H1 (cell line): ENCODE measurements at regions not wholly inside any gene's neighbourhood (a gene's known extent, or its start where the extent isn't known, plus 50 kb on each side); places are given as distances from the start of the nearest gene placed in this dataset.

Source experiments
- CTCF ChIA-PET: fragments of 300-600 bp; sonication (Branson Sonifier 250); formaldehyde crosslinking; loops from one replicate; lab custom pipeline; 2021; ENCODE audit not compliant: partially characterized antibody; lab: Charles Lee
- POLR2A ChIA-PET: fragments of 300-600 bp; sonication (Branson Sonifier 250); formaldehyde crosslinking; loops from one replicate; lab custom pipeline; 2021; ENCODE audit warnings: inconsistent platforms; ENCODE audit not compliant: partially characterized antibody; lab: Charles Lee
- DNase-seq, 2 experiments: peaks; one replicate each; pipeline versions ENCODE4 v3.0.0 to v3.0.0-alpha.2; 2010 to 2022; ENCODE audit warnings: low spot score in 2 of 2, low read depth in 1 of 2, mixed read lengths in 1 of 2
- FAIRE-seq: peaks from 2 replicates; lab custom pipeline; 2011; peaks lifted over from hg19 to GRCh38; lab: Jason Lieb, UNC
- H2AFZ ChIP-seq: 2 replicates; pipeline ENCODE4 v1.8.1; 2012; ENCODE audit warnings: low read length, inconsistent platforms
- H2AK5ac ChIP-seq: 2 replicates; pipeline ENCODE4 v1.6.1; 2013; ENCODE audit warnings: low read depth, low read length
- H2BK120ac ChIP-seq: replicated peaks from 2 replicates; pipeline ENCODE3; 2013; ENCODE audit warnings: low read depth, low read length, inconsistent platforms
- H2BK12ac ChIP-seq: 2 replicates; pipeline ENCODE4 v1.6.1; 2013; ENCODE audit warnings: low read depth, low read length
- H2BK15ac ChIP-seq: 2 replicates; pipeline ENCODE4 v1.6.1; 2013; ENCODE audit warnings: low read length
- H2BK20ac ChIP-seq: 2 replicates; pipeline ENCODE4 v1.6.1; 2013; ENCODE audit warnings: low read length
- H2BK5ac ChIP-seq: 2 replicates; pipeline ENCODE4 v1.6.1; 2013; ENCODE audit warnings: low read depth, low read length
- H3K14ac ChIP-seq: 2 replicates; pipeline ENCODE4 v1.6.1; 2013; ENCODE audit warnings: inconsistent platforms; ENCODE audit not compliant: insufficient read length
- H3K18ac ChIP-seq: 2 replicates; pipeline ENCODE4 v1.6.1; 2013; ENCODE audit warnings: low read length; ENCODE audit errors: extremely low read depth
- H3K23ac ChIP-seq: 2 replicates; pipeline ENCODE4 v1.6.1; 2013; ENCODE audit warnings: inconsistent platforms; ENCODE audit not compliant: insufficient read length
- H3K23me2 ChIP-seq: 2 replicates; pipeline ENCODE4 v1.6.1; 2013; ENCODE audit warnings: low read depth, low read length
- H3K27ac ChIP-seq: 2 replicates; pipeline ENCODE4 v1.6.1; 2011; ENCODE audit warnings: low read depth, low read length, inconsistent platforms
- H3K27me3 ChIP-seq, 4 experiments: replicated peaks in 1 of 4; 1 replicate in 1 of 4; 2 replicates in 3 of 4; pipeline versions ENCODE4 v1.6.1 to v1.8.1; 2011 to 2013; ENCODE audit warnings: low read length in 3 of 4, mild to moderate bottlenecking in 3 of 4, inconsistent platforms in 2 of 4, mixed read lengths in 2 of 4, moderate library complexity in 1 of 4; ENCODE audit not compliant: control insufficient read depth in 3 of 4, insufficient read depth in 3 of 4; ENCODE audit errors: extremely low read depth in 1 of 4
- H3K36me3 ChIP-seq, 4 experiments: 2 replicates each; pipeline versions ENCODE4 v1.6.1 to v1.8.1; 2011 to 2013; ENCODE audit warnings: mild to moderate bottlenecking in 4 of 4, low read length in 3 of 4, moderate library complexity in 2 of 4, control low read depth in 1 of 4, inconsistent platforms in 1 of 4; ENCODE audit not compliant: insufficient read depth in 4 of 4, control insufficient read depth in 2 of 4
- H3K4ac ChIP-seq: replicated peaks from 2 replicates; pipeline ENCODE3; 2013; ENCODE audit warnings: low read length, low read depth, mixed read lengths, inconsistent platforms; ENCODE audit not compliant: insufficient read length
- H3K4me1 ChIP-seq, 4 experiments: replicated peaks in 1 of 4; 1 replicate in 1 of 4; 2 replicates in 3 of 4; pipeline versions ENCODE4 v1.6.1 to v1.8.1; 2011 to 2013; ENCODE audit warnings: low read length in 3 of 4, inconsistent platforms in 2 of 4, mixed read lengths in 1 of 4; ENCODE audit not compliant: insufficient read depth in 4 of 4, control insufficient read depth in 3 of 4
- H3K4me2 ChIP-seq, 2 experiments: 2 replicates each; pipeline versions ENCODE4 v1.6.1 to v1.8.1; 2011 to 2013; ENCODE audit warnings: low read depth in 2 of 2, low read length in 2 of 2, control low read depth in 1 of 2, inconsistent platforms in 1 of 2, mild to moderate bottlenecking in 1 of 2; ENCODE audit not compliant: insufficient read depth in 1 of 2
- H3K4me3 ChIP-seq, 4 experiments: fragments of 200-600, 300-600 bp in 1 of 4; sonication (generic), shearing (Covaris generic), sonication (Bioruptor Twin) in 1 of 4; 2 replicates each; pipeline versions ENCODE4 v1.5.1 to v1.8.1; 2011 to 2016; ENCODE audit warnings: low read length in 4 of 4, low read depth in 3 of 4, control low read depth in 2 of 4, inconsistent platforms in 2 of 4, mild to moderate bottlenecking in 2 of 4, mixed read lengths in 1 of 4, moderate library complexity in 1 of 4; ENCODE audit not compliant: insufficient read depth in 2 of 4; ENCODE audit errors: extremely low read depth in 1 of 4
- H3K56ac ChIP-seq: replicated peaks from 2 replicates; pipeline ENCODE3; 2013; ENCODE audit warnings: low read depth, mild to moderate bottlenecking, mixed read lengths, low read length, inconsistent platforms; ENCODE audit not compliant: insufficient read length
- H3K79me1 ChIP-seq: 2 replicates; pipeline ENCODE4 v1.6.1; 2013; ENCODE audit warnings: low read depth, low read length, control low read depth
- H3K79me2 ChIP-seq, 2 experiments: 2 replicates each; pipeline versions ENCODE4 v1.6.1 to v1.8.1; 2012 to 2013; ENCODE audit warnings: low read length in 2 of 2, mild to moderate bottlenecking in 2 of 2, inconsistent platforms in 1 of 2; ENCODE audit not compliant: insufficient read depth in 2 of 2, control insufficient read depth in 1 of 2
- H3K9ac ChIP-seq, 4 experiments: replicated peaks in 1 of 4; 1 replicate in 1 of 4; 2 replicates in 3 of 4; pipeline versions ENCODE4 v1.6.1 to v1.8.1; 2011 to 2013; ENCODE audit warnings: low read depth in 3 of 4, low read length in 3 of 4, control low read depth in 2 of 4, mild to moderate bottlenecking in 2 of 4, moderate library complexity in 2 of 4, inconsistent platforms in 1 of 4; ENCODE audit errors: extremely low read depth in 1 of 4
- H3K9me3 ChIP-seq, 2 experiments: 2 replicates each; pipeline versions ENCODE4 v1.6.1 to v1.8.1; 2012 to 2013; ENCODE audit warnings: mild to moderate bottlenecking in 2 of 2, moderate library complexity in 2 of 2, control low read depth in 1 of 2, inconsistent platforms in 1 of 2, low read depth in 1 of 2, low read length in 1 of 2, mixed read lengths in 1 of 2; ENCODE audit not compliant: insufficient read depth in 2 of 2
- H4K20me1 ChIP-seq, 2 experiments: replicated peaks in 1 of 2; 2 replicates each; pipeline versions ENCODE3 to v1.8.1; 2011 to 2013; ENCODE audit warnings: inconsistent platforms in 2 of 2, low read length in 2 of 2, mild to moderate bottlenecking in 1 of 2; ENCODE audit not compliant: insufficient read depth in 2 of 2, control insufficient read depth in 1 of 2
- H4K5ac ChIP-seq: 2 replicates; pipeline ENCODE4 v1.6.1; 2013; ENCODE audit warnings: low read length, low read depth, mixed read lengths, inconsistent platforms; ENCODE audit not compliant: insufficient read length
- H4K8ac ChIP-seq: 2 replicates; pipeline ENCODE4 v1.8.0; 2013; ENCODE audit warnings: mild to moderate bottlenecking, moderate library complexity, low read length, inconsistent platforms; ENCODE audit not compliant: insufficient read depth; ENCODE audit errors: extremely low read depth
- H4K91ac ChIP-seq: replicated peaks from 2 replicates; pipeline ENCODE3; 2013; ENCODE audit warnings: low read length, mixed read lengths, inconsistent platforms; ENCODE audit not compliant: insufficient read length
- BACH1 ChIP-seq: IDR thresholded peaks from 2 replicates; pipeline ENCODE4 v1.6.1; 2012; ENCODE audit warnings: low read length, improper control_type of control experiment
- BCL11A ChIP-seq, 2 experiments: IDR thresholded peaks; one replicate each; pipeline ENCODE4 v1.6.1; 2011; ENCODE audit warnings: low read depth in 2 of 2, low read length in 2 of 2, mild to moderate bottlenecking in 2 of 2
- FOSL1 ChIP-seq: IDR thresholded peaks from 2 replicates; pipeline ENCODE4 v1.6.1; 2011; ENCODE audit warnings: mild to moderate bottlenecking, low read depth, low read length, moderate library complexity; ENCODE audit not compliant: insufficient read depth
- HDAC6 ChIP-seq: IDR thresholded peaks from one replicate; pipeline ENCODE4 v1.7.1; 2012; ENCODE audit warnings: low read depth, mild to moderate bottlenecking, inconsistent platforms, low read length, moderate library complexity
- KDM5A ChIP-seq: fragments of 200-600 bp; IDR thresholded peaks from 2 replicates; pipeline ENCODE4 v1.7.1; 2012; ENCODE audit warnings: mild to moderate bottlenecking, low read length, inconsistent platforms, mixed read lengths
- NANOG ChIP-seq: IDR thresholded peaks from 2 replicates; pipeline ENCODE4 v1.6.1; 2011; ENCODE audit warnings: low read length, low read depth, mild to moderate bottlenecking, inconsistent platforms; ENCODE audit not compliant: insufficient read depth, poor library complexity, severe bottlenecking
- PHF8 ChIP-seq: fragments of 200-600 bp; sonication (generic); conservative IDR thresholded peaks from 2 replicates; pipeline ENCODE4 v1.7.1; 2012; ENCODE audit warnings: low read depth, mild to moderate bottlenecking, inconsistent platforms, low read length, moderate library complexity
- POLR2AphosphoS5 ChIP-seq: IDR thresholded peaks from 2 replicates; pipeline ENCODE4 v1.6.1; 2011; ENCODE audit warnings: low read depth, low read length
- POU5F1 ChIP-seq: IDR thresholded peaks from 2 replicates; pipeline ENCODE4 v1.6.1; 2011; ENCODE audit warnings: low read depth, mild to moderate bottlenecking, low read length, moderate library complexity
- RAD21 ChIP-seq, 2 experiments: IDR thresholded peaks in 1 of 2; conservative IDR thresholded peaks in 1 of 2; 2 replicates each; pipeline ENCODE4 v1.6.1; 2011; ENCODE audit warnings: low read depth in 2 of 2, low read length in 2 of 2, improper control_type of control experiment in 1 of 2, inconsistent platforms in 1 of 2, mild to moderate bottlenecking in 1 of 2, moderate library complexity in 1 of 2
- RBBP5 ChIP-seq: IDR thresholded peaks from 2 replicates; pipeline ENCODE4 v1.7.1; 2012; ENCODE audit warnings: low read depth, mild to moderate bottlenecking, inconsistent platforms, low read length, moderate library complexity, borderline replicate concordance
- TCF12 ChIP-seq: IDR thresholded peaks from 2 replicates; pipeline ENCODE4 v1.6.1; 2011; ENCODE audit warnings: low read depth, mild to moderate bottlenecking, low read length
- YY1 ChIP-seq: IDR thresholded peaks from 2 replicates; pipeline ENCODE4 v1.6.1; 2011; ENCODE audit warnings: low read depth, mild to moderate bottlenecking, low read length
- WGBS, 2 experiments: shearing (Covaris generic) in 1 of 2; methylation state at CpG; one replicate each; pipeline versions ENCODE4 v1.1.6 to v1.1.7; 2013 to 2015; ENCODE audit warnings: low lambda C conversion rate in 2 of 2, mixed read lengths in 2 of 2, inconsistent platforms in 1 of 2, low coverage in 1 of 2, missing lambda C conversion rate in 1 of 2; ENCODE audit not compliant: insufficient replicate concordance in 2 of 2, insufficient coverage in 1 of 2, insufficient read length in 1 of 2; ENCODE audit errors: extremely low coverage in 1 of 2, missing lambda C conversion rate in 1 of 2; 5-methylcytosine and 5-hydroxymethylcytosine counted together
- TF ChIP-seq, protein P1 (sequence below): IDR thresholded peaks from 2 replicates; pipeline ENCODE4 v1.6.1; 2011; ENCODE audit warnings: low read depth, mild to moderate bottlenecking, low read length; ENCODE audit not compliant: insufficient read depth

DNA sequence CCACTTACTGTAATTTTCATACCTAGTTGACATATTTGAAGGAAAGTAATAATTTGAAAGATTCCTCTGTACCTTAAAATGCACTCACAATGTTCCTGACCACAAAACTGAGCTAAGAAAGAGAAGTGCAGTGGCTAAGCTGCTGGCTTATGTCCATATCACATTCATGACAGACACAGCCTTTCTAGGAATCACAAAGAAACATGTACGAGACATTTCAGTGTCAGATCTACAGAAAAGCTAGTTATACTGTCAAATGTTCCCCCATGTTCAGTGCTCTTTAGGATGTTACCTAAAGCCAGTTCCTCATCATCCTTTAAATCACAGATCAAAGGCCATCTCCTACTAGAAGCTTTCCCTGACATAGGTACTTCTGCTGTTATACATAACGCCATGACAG, 142.2 kb upstream of the C11orf58 start:
- Histone ChIP-seq H2BK12ac (no peak overlapping the region), H3K4me3 (no peak overlapping the region), H3K27me3 (peaks cover 0 to 7% (median 0%) of the 10 kb centered on the region in 4 experiments; a peak in 3 of 7 replicates), H3K4me2 (no peak overlapping the region), H2BK20ac (no peak overlapping the region), H2BK15ac (no peak overlapping the region), H3K9ac (no peak overlapping the region), H2AK5ac (no peak overlapping the region), H2AFZ (no peak overlapping the region), H3K79me2 (no peaks in the 10 kb centered on the region), H3K79me1 (no peaks in the 10 kb centered on the region), H4K5ac (no peak overlapping the region), H3K14ac (no peak overlapping the region), H2BK5ac (no peak overlapping the region), H4K91ac (no peak overlapping the region), H3K23me2 (no peaks in the 10 kb centered on the region), H3K4ac (no peak overlapping the region), H3K23ac (no peak overlapping the region), H3K27ac (no peak overlapping the region), H3K4me1 (no peaks in the 10 kb centered on the region), H3K9me3 (no peaks in the 10 kb centered on the region), H3K18ac (no peak overlapping the region), H2BK120ac (no peak overlapping the region), H4K20me1 (no peaks in the 10 kb centered on the region), H4K8ac (no peak overlapping the region), H3K56ac (no peak overlapping the region), H3K36me3 (no peaks in the 10 kb centered on the region)
- DNase-seq = no peak
- POLR2A ChIA-PET = no interaction called here
- CTCF ChIA-PET = interaction anchor here (0.7 kb wide), 1 partner anchor 9 kb away, joined by 3 read pairs; no protein-coding TSS in a partner anchor
- no peak for FAIRE-seq
- 93% methylated on average over 2 of the region's 2 CpGs; no CpG with 5 or more reads in 1 of the 2 experiments for WGBS, 2 experiments
- TF ChIP-seq HDAC6 = no peak
- no peak for TF ChIP-seq TCF12
- TF ChIP-seq, protein P1, sequence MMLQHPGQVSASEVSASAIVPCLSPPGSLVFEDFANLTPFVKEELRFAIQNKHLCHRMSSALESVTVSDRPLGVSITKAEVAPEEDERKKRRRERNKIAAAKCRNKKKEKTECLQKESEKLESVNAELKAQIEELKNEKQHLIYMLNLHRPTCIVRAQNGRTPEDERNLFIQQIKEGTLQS = no peak
- no peak for TF ChIP-seq RAD21 (IDR thresholded peaks at IDR 0.05 in 1 of 2, conservative IDR thresholded peaks at IDR 0.05 in 1 of 2; ENCODE audit: low read depth in 2 of 2, low read length in 2 of 2)
- no peak for TF ChIP-seq FOSL1
- TF ChIP-seq RBBP5 = no peak
- no peak for TF ChIP-seq BACH1
- no peak for TF ChIP-seq NANOG
- no peak for TF ChIP-seq BCL11A (IDR thresholded peaks at IDR 0.05; ENCODE audit: low read depth in 2 of 2, low read length in 2 of 2)
- TF ChIP-seq POU5F1 = no peak
- TF ChIP-seq KDM5A = no peak
- no peak for TF ChIP-seq YY1
- TF ChIP-seq PHF8 = no peak
- TF ChIP-seq POLR2AphosphoS5 = no peak
